ENCODE measurements at regions not wholly inside any gene's neighbourhood (a gene's known extent, or its start where the extent isn't known, plus 50 kb on each side); places are given as distances from the start of the nearest gene placed in this dataset.
A peak's percentile ranks its signal among the peaks of the same experiment; 100 is the strongest.

- DNase-seq = peak; percentile 57
- Mint-ChIP-seq H3K9me3 (no peaks in the 10 kb centered on the region), H3K27me3 (peaks cover 41% of the 10 kb centered on the region), H3K4me1 (peaks cover 7% of the 10 kb centered on the region), H3K27ac (no peak overlapping the region), H3K36me3 (no peaks in the 10 kb centered on the region), H3K4me3 (peak overlapping the region; percentile 24)
These were observed 162.5 kb upstream of the CHRNA7 start for GRCh38 chr15:31867536-31868442.

- Mint-ChIP-seq H3K9me3 (no peaks in the 10 kb centered on the region), H3K36me3 (no peaks in the 10 kb centered on the region), H3K4me3 (peak overlapping the region; percentile 72), H3K4me1 (peaks cover 7% of the 10 kb centered on the region), H3K27me3 (peaks cover 50% of the 10 kb centered on the region), H3K27ac (no peak overlapping the region)
- DNase-seq = no peak
These were observed 160.5 kb upstream of the CHRNA7 start for GRCh38 chr15:31869686-31870307.

GRCh38 chr15:31870328-31871165 is 159.8 kb upstream of the CHRNA7 start, which contains the start of gene OTUD7A:
Gene OTUD7A (minus strand): TSS chr15:31870673.
- Mint-ChIP-seq H3K27me3 (peaks cover 49% of the 10 kb centered on the region), H3K36me3 (no peaks in the 10 kb centered on the region), H3K4me3 (peak within 1 kb of the TSS; percentile 86), H3K4me1 (peaks cover 7% of the 10 kb centered on the region), H3K27ac (peak within 1 kb of the TSS; percentile 72), H3K9me3 (no peaks in the 10 kb centered on the region)
- peak; percentile 88 for DNase-seq

- peaks cover 7% of the 10 kb centered on the region for H3K4me1 Mint-ChIP-seq
- peaks cover 49% of the 10 kb centered on the region for H3K27me3 Mint-ChIP-seq
- H3K4me3 Mint-ChIP-seq = peak overlapping the region; percentile 86
- H3K36me3 Mint-ChIP-seq = no peaks in the 10 kb centered on the region
- DNase-seq = no peak
- no peaks in the 10 kb centered on the region for H3K9me3 Mint-ChIP-seq
- peak overlapping the region; percentile 72 for H3K27ac Mint-ChIP-seq
These were observed 159.0 kb upstream of the CHRNA7 start for GRCh38 chr15:31871166-31871886.

GRCh38 chr15:31871887-31872281 is 158.4 kb upstream of the CHRNA7 start:
- H3K4me1 Mint-ChIP-seq = peaks cover 7% of the 10 kb centered on the region
- no peak overlapping the region for H3K27ac Mint-ChIP-seq
- H3K9me3 Mint-ChIP-seq = no peaks in the 10 kb centered on the region
- no peak overlapping the region for H3K4me3 Mint-ChIP-seq
- no peak for DNase-seq
- no peaks in the 10 kb centered on the region for H3K36me3 Mint-ChIP-seq
- peaks cover 51% of the 10 kb centered on the region for H3K27me3 Mint-ChIP-seq

- Mint-ChIP-seq H3K36me3 (no peaks in the 10 kb centered on the region), H3K27me3 (peaks cover 39% of the 10 kb centered on the region), H3K9me3 (no peaks in the 10 kb centered on the region), H3K4me1 (no peaks in the 10 kb centered on the region), H3K4me3 (no peak overlapping the region), H3K27ac (no peak overlapping the region)
- DNase-seq = no peak
These were observed 143.1 kb upstream of the CHRNA7 start for GRCh38 chr15:31887246-31887645.

GRCh38 chr15:31892513-31892912 is 137.8 kb upstream of the CHRNA7 start:
- Mint-ChIP-seq H3K9me3 (no peaks in the 10 kb centered on the region), H3K27ac (no peak overlapping the region), H3K4me1 (no peaks in the 10 kb centered on the region), H3K27me3 (peaks cover 44% of the 10 kb centered on the region), H3K36me3 (no peaks in the 10 kb centered on the region), H3K4me3 (no peak overlapping the region)
- no peak for DNase-seq

GRCh38 chr15:31893780-31894179 is 136.5 kb upstream of the CHRNA7 start:
- Mint-ChIP-seq H3K4me3 (no peak overlapping the region), H3K27ac (no peak overlapping the region), H3K27me3 (peaks cover 34% of the 10 kb centered on the region), H3K4me1 (no peaks in the 10 kb centered on the region), H3K36me3 (no peaks in the 10 kb centered on the region), H3K9me3 (peaks cover 7% of the 10 kb centered on the region)
- no peak for DNase-seq

GRCh38 chr15:31897746-31898145 is 132.6 kb upstream of the CHRNA7 start:
- Mint-ChIP-seq H3K27ac (no peak overlapping the region), H3K27me3 (peaks cover 12% of the 10 kb centered on the region), H3K4me1 (no peaks in the 10 kb centered on the region), H3K36me3 (no peaks in the 10 kb centered on the region), H3K9me3 (peaks cover 7% of the 10 kb centered on the region), H3K4me3 (no peak overlapping the region)
- DNase-seq = no peak

- Mint-ChIP-seq H3K36me3 (no peaks in the 10 kb centered on the region), H3K4me1 (no peaks in the 10 kb centered on the region), H3K9me3 (peaks cover 7% of the 10 kb centered on the region), H3K27me3 (peaks cover 8% of the 10 kb centered on the region), H3K4me3 (no peak overlapping the region), H3K27ac (no peak overlapping the region)
- DNase-seq = no peak
These were observed 128.8 kb upstream of the CHRNA7 start for GRCh38 chr15:31901501-31901900.

GRCh38 chr15:31905054-31905453 is 125.3 kb upstream of the CHRNA7 start:
- H3K27me3 Mint-ChIP-seq = peaks cover 8% of the 10 kb centered on the region
- no peak overlapping the region for H3K4me3 Mint-ChIP-seq
- no peaks in the 10 kb centered on the region for H3K9me3 Mint-ChIP-seq
- no peak for DNase-seq
- no peaks in the 10 kb centered on the region for H3K36me3 Mint-ChIP-seq
- H3K27ac Mint-ChIP-seq = no peak overlapping the region
- H3K4me1 Mint-ChIP-seq = no peaks in the 10 kb centered on the region

- no peaks in the 10 kb centered on the region for H3K4me1 Mint-ChIP-seq
- H3K27me3 Mint-ChIP-seq = peaks cover 38% of the 10 kb centered on the region
- H3K4me3 Mint-ChIP-seq = no peak overlapping the region
- DNase-seq = no peak
- peaks cover 11% of the 10 kb centered on the region for H3K9me3 Mint-ChIP-seq
- H3K36me3 Mint-ChIP-seq = peaks cover 2% of the 10 kb centered on the region
- H3K27ac Mint-ChIP-seq = no peak overlapping the region
These were observed 104.8 kb upstream of the CHRNA7 start for GRCh38 chr15:31925541-31925940.

- no peaks in the 10 kb centered on the region for H3K36me3 Mint-ChIP-seq
- DNase-seq = peak; percentile 29
- no peak overlapping the region for H3K4me3 Mint-ChIP-seq
- H3K27me3 Mint-ChIP-seq = peaks cover 37% of the 10 kb centered on the region
- H3K9me3 Mint-ChIP-seq = no peaks in the 10 kb centered on the region
- no peak overlapping the region for H3K27ac Mint-ChIP-seq
- H3K4me1 Mint-ChIP-seq = peaks cover 6% of the 10 kb centered on the region
These were observed 99.3 kb upstream of the CHRNA7 start for GRCh38 chr15:31930967-31931366.

GRCh38 chr15:31932576-31932975 is 97.7 kb upstream of the CHRNA7 start:
- Mint-ChIP-seq H3K36me3 (no peaks in the 10 kb centered on the region), H3K4me3 (no peak overlapping the region), H3K27me3 (peaks cover 30% of the 10 kb centered on the region), H3K9me3 (no peaks in the 10 kb centered on the region), H3K27ac (no peak overlapping the region), H3K4me1 (peaks cover 6% of the 10 kb centered on the region)
- DNase-seq = no peak

All from activated naive CD8-positive, alpha-beta T cell treated with anti-CD3 and anti-CD28 coated beads for 36 hours (primary cell).